Lower leg skin (tissue), 3 donors: ENCODE measurements at regions not wholly inside any gene's neighbourhood (a gene's known extent, or its start where the extent isn't known, plus 50 kb on each side); places are given as distances from the start of the nearest gene placed in this dataset.

Experiments used
- POLR2A ChIP-seq, 2 donors: fragments of 450-650 bp; IDR thresholded peaks; one replicate each; pipeline ENCODE4 v1.6.1; 2016 to 2017; ENCODE audit warnings: antibody characterized with exemption in 2 of 2, mild to moderate bottlenecking in 1 of 2, moderate library complexity in 1 of 2
- TF ChIP-seq, protein P1 (sequence below), 3 donors: fragments of 450-650 bp; IDR thresholded peaks; one replicate each; pipeline ENCODE4 v1.5.1; 2016; ENCODE audit warnings: antibody characterized with exemption in 3 of 3, mild to moderate bottlenecking in 3 of 3, moderate library complexity in 2 of 3

DNA sequence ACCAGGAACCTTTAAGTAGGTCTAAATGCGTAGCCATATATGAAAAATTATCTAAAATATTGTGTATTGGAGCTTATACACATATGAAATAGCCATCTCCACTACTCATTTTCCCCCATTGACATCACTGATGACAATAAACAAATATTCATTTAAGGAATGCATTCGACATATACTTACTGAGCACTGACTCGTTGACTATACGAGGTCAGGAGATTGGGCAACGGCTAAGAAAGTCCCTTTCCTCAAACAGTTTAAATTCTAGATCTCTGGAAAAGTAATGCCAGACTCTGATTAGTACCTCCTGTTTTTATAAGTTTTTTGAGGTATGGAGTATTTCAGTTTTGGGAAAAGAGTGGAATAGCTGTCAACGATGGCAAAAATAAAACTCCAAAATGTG is 139.4 kb upstream of the DIO2 start:
- TF ChIP-seq, protein P1, sequence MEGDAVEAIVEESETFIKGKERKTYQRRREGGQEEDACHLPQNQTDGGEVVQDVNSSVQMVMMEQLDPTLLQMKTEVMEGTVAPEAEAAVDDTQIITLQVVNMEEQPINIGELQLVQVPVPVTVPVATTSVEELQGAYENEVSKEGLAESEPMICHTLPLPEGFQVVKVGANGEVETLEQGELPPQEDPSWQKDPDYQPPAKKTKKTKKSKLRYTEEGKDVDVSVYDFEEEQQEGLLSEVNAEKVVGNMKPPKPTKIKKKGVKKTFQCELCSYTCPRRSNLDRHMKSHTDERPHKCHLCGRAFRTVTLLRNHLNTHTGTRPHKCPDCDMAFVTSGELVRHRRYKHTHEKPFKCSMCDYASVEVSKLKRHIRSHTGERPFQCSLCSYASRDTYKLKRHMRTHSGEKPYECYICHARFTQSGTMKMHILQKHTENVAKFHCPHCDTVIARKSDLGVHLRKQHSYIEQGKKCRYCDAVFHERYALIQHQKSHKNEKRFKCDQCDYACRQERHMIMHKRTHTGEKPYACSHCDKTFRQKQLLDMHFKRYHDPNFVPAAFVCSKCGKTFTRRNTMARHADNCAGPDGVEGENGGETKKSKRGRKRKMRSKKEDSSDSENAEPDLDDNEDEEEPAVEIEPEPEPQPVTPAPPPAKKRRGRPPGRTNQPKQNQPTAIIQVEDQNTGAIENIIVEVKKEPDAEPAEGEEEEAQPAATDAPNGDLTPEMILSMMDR (IDR thresholded peaks at IDR 0.05) = no peak
- TF ChIP-seq POLR2A (IDR thresholded peaks at IDR 0.05) = no peak
